ENCODE measurements at regions not wholly inside any gene's neighbourhood (a gene's known extent, or its start where the extent isn't known, plus 50 kb on each side); places are given as distances from the start of the nearest gene placed in this dataset.

- ATAC-seq (ENCODE audit: low FRiP score) (no peak), DNase-seq (ENCODE audit: low spot score) (no peak)
- no peak for TF ChIP-seq CTCF (IDR thresholded peaks at IDR 0.05)
Observed at GRCh38 chr12:30507576-30507975, 188.1 kb downstream of the IPO8 start.

GRCh38 chr12:30506411-30506810 is 189.3 kb downstream of the IPO8 start:
- DNase-seq (ENCODE audit: low spot score), result no peak
- ATAC-seq (ENCODE audit: low FRiP score), result no peak
- no peak for TF ChIP-seq CTCF (IDR thresholded peaks at IDR 0.05)

GRCh38 chr12:30501718-30502117 is 194.0 kb downstream of the IPO8 start:
- ATAC-seq (ENCODE audit: low FRiP score), result no peak
- DNase-seq (ENCODE audit: low spot score), result no peak
- no peak for TF ChIP-seq CTCF (IDR thresholded peaks at IDR 0.05)

GRCh38 chr12:30500532-30500931 is 195.1 kb downstream of the IPO8 start:
- no peak for TF ChIP-seq CTCF (IDR thresholded peaks at IDR 0.05)
- no peak for ATAC-seq (ENCODE audit: low FRiP score)

GRCh38 chr12:30485230-30485890 is 210.3 kb downstream of the IPO8 start:
- TF ChIP-seq CTCF (IDR thresholded peaks at IDR 0.05), result no peak
- ATAC-seq (ENCODE audit: low FRiP score) (no peak), DNase-seq (ENCODE audit: low spot score) (no peak)

More at GRCh38 chr12:30500532-30500931, 195.1 kb downstream of the IPO8 start:
- no peak for DNase-seq (ENCODE audit: low spot score)

- no peak for TF ChIP-seq CTCF (IDR thresholded peaks at IDR 0.05)
- no peak for ATAC-seq (ENCODE audit: low FRiP score)
- DNase-seq (ENCODE audit: low spot score), result no peak
Observed at GRCh38 chr12:30484658-30485057, 211.0 kb downstream of the IPO8 start.

GRCh38 chr12:30482650-30483049 is 213.0 kb downstream of the IPO8 start:
- no peak for TF ChIP-seq CTCF (IDR thresholded peaks at IDR 0.05)
- no peak for ATAC-seq (ENCODE audit: low FRiP score)
- no peak for DNase-seq (ENCODE audit: low spot score)

Data from omental fat pad (tissue), 3 donors.